SK-N-SH treated with all-trans-retinoic acid at 6 μM for 48 hours (cell line): ENCODE measurements at regions not wholly inside any gene's neighbourhood (a gene's known extent, or its start where the extent isn't known, plus 50 kb on each side); places are given as distances from the start of the nearest gene placed in this dataset.
A peak's percentile ranks its signal among the peaks of the same experiment; 100 is the strongest.

Experiments used
- ATAC-seq: fragments of 200-7000 bp; cut with Tn5 transposase; 3 replicates; pipeline ENCODE4 v1.9.1; 2020; ENCODE audit warnings: mild to moderate bottlenecking, moderate library complexity
- ARNTL ChIP-seq: fragments of 450-650 bp; formaldehyde crosslinking; IDR thresholded peaks from 2 replicates; pipeline ENCODE4 v1.5.0; 2020; ENCODE audit warnings: low read depth, mild to moderate bottlenecking, moderate library complexity, borderline replicate concordance
- BACH2 ChIP-seq: fragments of 250-450 bp; sonication (Bioruptor Pico); IDR thresholded peaks from 2 replicates; pipeline ENCODE4 v1.9.0; 2021; ENCODE audit warnings: mild to moderate bottlenecking, borderline replicate concordance
- CREB5 ChIP-seq: fragments of 250-450 bp; sonication (Bioruptor Pico); IDR thresholded peaks from 2 replicates; pipeline ENCODE4 v1.5.1; 2020; ENCODE audit warnings: low read depth, mild to moderate bottlenecking, moderate library complexity
- CSDC2 ChIP-seq: fragments of 250-450 bp; sonication (Bioruptor Pico); IDR thresholded peaks from 2 replicates; pipeline ENCODE4 v1.5.0; 2020; ENCODE audit warnings: mild to moderate bottlenecking, moderate library complexity
- CSRNP3 ChIP-seq: fragments of 250-450 bp; sonication (Bioruptor Pico); IDR thresholded peaks from 2 replicates; pipeline ENCODE4 v1.5.1; 2021; ENCODE audit warnings: mild to moderate bottlenecking, moderate library complexity
- ESRRG ChIP-seq: fragments of 250-450 bp; sonication (Bioruptor Pico); IDR thresholded peaks from 2 replicates; pipeline ENCODE4 v1.6.1; 2021; ENCODE audit warnings: mild to moderate bottlenecking
- GLIS3 ChIP-seq: fragments of 250-450 bp; sonication (Bioruptor Pico); IDR thresholded peaks from 2 replicates; pipeline ENCODE4 v1.5.0; 2020; ENCODE audit warnings: mild to moderate bottlenecking, moderate library complexity
- ISL1 ChIP-seq: fragments of 250-450 bp; sonication (Bioruptor Pico); IDR thresholded peaks from 2 replicates; pipeline ENCODE4 v2.1.2; 2022; ENCODE audit warnings: mild to moderate bottlenecking, moderate library complexity
- OSR1 ChIP-seq: fragments of 250-450 bp; sonication (Bioruptor Pico); IDR thresholded peaks from 2 replicates; pipeline ENCODE4 v1.8.0; 2022; ENCODE audit warnings: moderate library complexity, mild to moderate bottlenecking, inconsistent platforms
- PATZ1 ChIP-seq: fragments of 250-450 bp; sonication (Bioruptor Pico); IDR thresholded peaks from 2 replicates; pipeline ENCODE4 v1.8.0; 2020; ENCODE audit warnings: mild to moderate bottlenecking, moderate library complexity, borderline replicate concordance
- POU6F1 ChIP-seq: fragments of 250-450 bp; sonication (Bioruptor Pico); IDR thresholded peaks from 2 replicates; pipeline ENCODE4 v1.8.0; 2021; ENCODE audit warnings: low read depth, mild to moderate bottlenecking, moderate library complexity, borderline replicate concordance
- PPARA ChIP-seq: fragments of 250-450 bp; sonication (Bioruptor Pico); IDR thresholded peaks from 2 replicates; pipeline ENCODE4 v1.5.0; 2020; ENCODE audit warnings: mild to moderate bottlenecking, borderline replicate concordance
- RARB ChIP-seq: fragments of 250-450 bp; sonication (Bioruptor Pico); IDR thresholded peaks from 2 replicates; pipeline ENCODE4 v1.8.0; 2021; ENCODE audit warnings: mild to moderate bottlenecking, moderate library complexity
- SNAI2 ChIP-seq: fragments of 250-450 bp; sonication (Bioruptor Pico); IDR thresholded peaks from 2 replicates; pipeline ENCODE4 v1.5.0; 2020; ENCODE audit warnings: mild to moderate bottlenecking, moderate library complexity
- TCF4 ChIP-seq: fragments of 250-450 bp; sonication (Bioruptor Pico); IDR thresholded peaks from 2 replicates; pipeline ENCODE4 v1.8.0; 2021; ENCODE audit warnings: mild to moderate bottlenecking, moderate library complexity, borderline replicate concordance
- TOX ChIP-seq: fragments of 250-450 bp; sonication (Bioruptor Pico); IDR thresholded peaks from 2 replicates; pipeline ENCODE4 v1.8.0; 2021; ENCODE audit warnings: mild to moderate bottlenecking, moderate library complexity, borderline replicate concordance
- TSHZ2 ChIP-seq: fragments of 250-450 bp; sonication (Bioruptor Pico); IDR thresholded peaks from 2 replicates; pipeline ENCODE4 v1.5.0; 2020; ENCODE audit warnings: mild to moderate bottlenecking, moderate library complexity
- ZC3H10 ChIP-seq: fragments of 250-450 bp; sonication (Bioruptor Pico); IDR thresholded peaks from 2 replicates; pipeline ENCODE4 v1.5.1; 2021; ENCODE audit warnings: mild to moderate bottlenecking, moderate library complexity
- ZFP3 ChIP-seq: fragments of 250-450 bp; sonication (Bioruptor Pico); IDR thresholded peaks from 2 replicates; pipeline ENCODE4 v1.5.0; 2020; ENCODE audit warnings: mild to moderate bottlenecking, moderate library complexity
- ZFP30 ChIP-seq: fragments of 450-650 bp; formaldehyde crosslinking; IDR thresholded peaks from 2 replicates; pipeline ENCODE4 v1.5.0; 2022; ENCODE audit warnings: mild to moderate bottlenecking, moderate library complexity
- ZNF565 ChIP-seq: fragments of 450-650 bp; formaldehyde crosslinking; conservative IDR thresholded peaks from 2 replicates; pipeline ENCODE4 v1.5.0; 2020; ENCODE audit warnings: low read depth, mild to moderate bottlenecking, moderate library complexity
- ZNF70 ChIP-seq: fragments of 450-650 bp; formaldehyde crosslinking; IDR thresholded peaks from 2 replicates; pipeline ENCODE4 v1.5.0; 2020; ENCODE audit warnings: mild to moderate bottlenecking, moderate library complexity
- ZNF8 ChIP-seq: fragments of 450-650 bp; formaldehyde crosslinking; IDR thresholded peaks from 2 replicates; pipeline ENCODE4 v1.5.0; 2020; ENCODE audit warnings: mild to moderate bottlenecking, moderate library complexity

- TF ChIP-seq ESRRG (no peak), ISL1 (CRISPR knock-in tag) (peak; percentile 63)
- ATAC-seq = peak; percentile 30; the same call in 1 of the 3 replicates
Observed at GRCh38 chr18:41731884-41732283, 223.2 kb upstream of the PIK3C3 start.

GRCh38 chr18:41724195-41724594 lies 230.8 kb upstream of the PIK3C3 start:
- TF ChIP-seq BACH2 (CRISPR knock-in tag) = no peak
- no peak for ATAC-seq

- TF ChIP-seq TSHZ2 (no peak), ESRRG (no peak), ZFP30 (CRISPR knock-in tag) (no peak), BACH2 (CRISPR knock-in tag) (no peak)
- no peak for ATAC-seq
Observed at GRCh38 chr18:41721103-41721790, 233.8 kb upstream of the PIK3C3 start.

- no peak for TF ChIP-seq GLIS3 (CRISPR knock-in tag)
- TF ChIP-seq ZFP3 (CRISPR knock-in tag) = 0 out of 2 replicates have a peak, but pooled peaks have one; percentile 9
- ATAC-seq = no peak
Observed at GRCh38 chr18:41720226-41720625, 234.8 kb upstream of the PIK3C3 start.

- no peak for ATAC-seq
Observed at GRCh38 chr18:41719808-41720207, 235.2 kb upstream of the PIK3C3 start.

More at GRCh38 chr18:41719808-41720207, 235.2 kb upstream of the PIK3C3 start:
- TF ChIP-seq TCF4 (CRISPR knock-in tag) = no peak
- TF ChIP-seq CSDC2 (CRISPR knock-in tag) = no peak
- TF ChIP-seq ZFP3 (CRISPR knock-in tag) = peak; percentile 33; the same call in 1 of the 2 replicates
- no peak for TF ChIP-seq ZNF8 (CRISPR knock-in tag)
- TF ChIP-seq ESRRG = no peak
- TF ChIP-seq RARB (CRISPR knock-in tag) = no peak
- peak; percentile 35; the same call in 1 of the 2 replicates for TF ChIP-seq SNAI2 (CRISPR knock-in tag)
- TF ChIP-seq ISL1 (CRISPR knock-in tag) = peak; percentile 95
- no peak for TF ChIP-seq PATZ1 (CRISPR knock-in tag)
- TF ChIP-seq OSR1 = no peak
- no peak for TF ChIP-seq ZFP30 (CRISPR knock-in tag)
- no peak for TF ChIP-seq ZC3H10 (CRISPR knock-in tag)
- no peak for TF ChIP-seq ZNF565 (CRISPR knock-in tag)
- TF ChIP-seq ZNF70 (CRISPR knock-in tag) = no peak
- TF ChIP-seq ARNTL (CRISPR knock-in tag) = no peak
- TF ChIP-seq TOX (CRISPR knock-in tag) = no peak
- no peak for TF ChIP-seq POU6F1
- no peak for TF ChIP-seq PPARA (CRISPR knock-in tag)
- TF ChIP-seq TSHZ2 = no peak
- no peak for TF ChIP-seq GLIS3 (CRISPR knock-in tag)
- TF ChIP-seq BACH2 (CRISPR knock-in tag) = no peak
- TF ChIP-seq CSRNP3 (CRISPR knock-in tag) = no peak
- TF ChIP-seq CREB5 (CRISPR knock-in tag) = no peak
